PC-9 (cell line): ENCODE measurements at regions not wholly inside any gene's neighbourhood (a gene's known extent, or its start where the extent isn't known, plus 50 kb on each side); places are given as distances from the start of the nearest gene placed in this dataset.

Experiments
- EZH2 ChIP-seq: fragments of 200-600 bp; sonication (generic); IDR thresholded peaks from 2 replicates; pipeline ENCODE4 v1.8.0; 2017; ENCODE audit warnings: antibody characterized with exemption, low read depth
- TF ChIP-seq, protein P1 (sequence below): fragments of 200-600 bp; sonication (generic); conservative IDR thresholded peaks from 2 replicates; pipeline ENCODE4 v1.6.1; 2017; ENCODE audit warnings: mixed run types, antibody characterized with exemption, mild to moderate bottlenecking, moderate library complexity

DNA sequence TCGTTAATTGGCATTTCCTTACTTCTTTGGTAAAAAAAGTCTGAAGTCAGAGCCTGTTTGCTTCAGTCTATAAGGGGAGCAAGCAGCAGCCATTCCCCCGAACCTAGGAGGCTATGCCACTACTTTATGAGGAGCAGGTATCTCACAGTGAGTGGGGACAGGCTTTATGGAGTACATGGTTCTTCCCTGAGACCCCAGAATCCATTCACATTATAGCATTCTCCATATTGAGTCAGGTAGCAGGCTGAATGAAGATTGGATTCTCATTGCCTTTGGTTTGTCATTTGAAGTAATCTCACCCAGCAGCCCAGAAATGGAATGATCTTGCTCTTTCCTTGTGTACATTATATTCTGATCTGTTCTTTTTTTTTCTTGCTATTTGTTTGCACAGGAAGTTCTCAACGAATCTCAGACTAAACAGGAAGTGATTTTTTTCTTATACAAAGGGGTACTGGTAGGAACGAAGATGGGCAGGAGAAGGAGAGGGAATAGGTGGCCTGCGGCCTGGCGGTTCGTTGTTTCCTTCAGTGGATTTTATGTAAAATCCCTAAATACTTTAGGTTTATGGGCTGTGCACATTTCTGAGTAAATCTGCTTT lies 74.4 kb downstream of the ARHGAP35 start:
- TF ChIP-seq, protein P1, sequence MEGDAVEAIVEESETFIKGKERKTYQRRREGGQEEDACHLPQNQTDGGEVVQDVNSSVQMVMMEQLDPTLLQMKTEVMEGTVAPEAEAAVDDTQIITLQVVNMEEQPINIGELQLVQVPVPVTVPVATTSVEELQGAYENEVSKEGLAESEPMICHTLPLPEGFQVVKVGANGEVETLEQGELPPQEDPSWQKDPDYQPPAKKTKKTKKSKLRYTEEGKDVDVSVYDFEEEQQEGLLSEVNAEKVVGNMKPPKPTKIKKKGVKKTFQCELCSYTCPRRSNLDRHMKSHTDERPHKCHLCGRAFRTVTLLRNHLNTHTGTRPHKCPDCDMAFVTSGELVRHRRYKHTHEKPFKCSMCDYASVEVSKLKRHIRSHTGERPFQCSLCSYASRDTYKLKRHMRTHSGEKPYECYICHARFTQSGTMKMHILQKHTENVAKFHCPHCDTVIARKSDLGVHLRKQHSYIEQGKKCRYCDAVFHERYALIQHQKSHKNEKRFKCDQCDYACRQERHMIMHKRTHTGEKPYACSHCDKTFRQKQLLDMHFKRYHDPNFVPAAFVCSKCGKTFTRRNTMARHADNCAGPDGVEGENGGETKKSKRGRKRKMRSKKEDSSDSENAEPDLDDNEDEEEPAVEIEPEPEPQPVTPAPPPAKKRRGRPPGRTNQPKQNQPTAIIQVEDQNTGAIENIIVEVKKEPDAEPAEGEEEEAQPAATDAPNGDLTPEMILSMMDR, result no peak
- no peak for TF ChIP-seq EZH2
